ENCODE measurements at regions not wholly inside any gene's neighbourhood (a gene's known extent, or its start where the extent isn't known, plus 50 kb on each side); places are given as distances from the start of the nearest gene placed in this dataset.

- DNase-seq (ENCODE audit: low read depth in 1 of 2, low spot score in 2 of 2), result no peak
- no peaks in the 10 kb centered on the region for H3K23me2 ChIP-seq (ENCODE audit: low read depth, low read length)
- no peak overlapping the region for H3K9ac ChIP-seq (replicated peaks in 1 of 4; ENCODE audit: extremely low read depth in 1 of 4, low read depth in 3 of 4, low read length in 3 of 4)
- peaks cover 0 to 1% (median 0%) of the 10 kb centered on the region in 4 experiments; a peak in 1 of 7 replicates for H3K27me3 ChIP-seq (replicated peaks in 1 of 4; ENCODE audit: control insufficient read depth in 3 of 4, extremely low read depth in 1 of 4, insufficient read depth in 3 of 4, low read length in 3 of 4)
- H3K18ac ChIP-seq (ENCODE audit: extremely low read depth, low read length), result no peak overlapping the region
- H4K5ac ChIP-seq (ENCODE audit: insufficient read length, low read depth, low read length), result no peak overlapping the region
- H3K4me3 ChIP-seq (ENCODE audit: extremely low read depth in 1 of 4, insufficient read depth in 2 of 4, low read depth in 3 of 4, low read length in 4 of 4), result no peak overlapping the region
- H3K79me2 ChIP-seq (ENCODE audit: control insufficient read depth in 1 of 2, insufficient read depth in 2 of 2, low read length in 2 of 2), result no peaks in the 10 kb centered on the region
- no peak overlapping the region for H3K4ac ChIP-seq (replicated peaks; ENCODE audit: insufficient read length, low read depth, low read length)
- H4K91ac ChIP-seq (replicated peaks; ENCODE audit: insufficient read length, low read length), result no peak overlapping the region
- H2BK12ac ChIP-seq (ENCODE audit: low read depth, low read length), result no peak overlapping the region
- H3K4me1 ChIP-seq (replicated peaks in 1 of 4; ENCODE audit: control insufficient read depth in 3 of 4, insufficient read depth in 4 of 4, low read length in 3 of 4), result peaks cover 0 to 6% (median 1%) of the 10 kb centered on the region in 4 experiments; a peak in 2 of 7 replicates
- TF ChIP-seq ATF3 (IDR thresholded peaks at IDR 0.05; ENCODE audit: insufficient read depth, low read depth, low read length) (no peak), POLR2A (IDR thresholded peaks at IDR 0.05; ENCODE audit: control extremely low read depth in 1 of 2, low read depth in 2 of 2, low read length in 2 of 2) (no peak), BACH1 (IDR thresholded peaks at IDR 0.05; ENCODE audit: low read length) (no peak), E2F6 (IDR thresholded peaks at IDR 0.05) (no peak), POLR2AphosphoS5 (IDR thresholded peaks at IDR 0.05; ENCODE audit: low read depth, low read length) (no peak), EZH2 (IDR thresholded peaks at IDR 0.05; ENCODE audit: low read depth, low read length, severe bottlenecking) (no peak)
- no peak overlapping the region for H2BK120ac ChIP-seq (replicated peaks; ENCODE audit: low read depth, low read length)
- no peak overlapping the region for H2AK5ac ChIP-seq (ENCODE audit: low read depth, low read length)
- ChIA-PET POLR2A (ENCODE audit: partially characterized antibody) (no interaction called here), CTCF (ENCODE audit: partially characterized antibody) (interaction anchor here (0.7 kb wide), 1 partner anchor 352 kb away, joined by 3 read pairs; no protein-coding TSS in a partner anchor)
- no peak overlapping the region for H4K8ac ChIP-seq (ENCODE audit: extremely low read depth, insufficient read depth, low read length)
- H2BK5ac ChIP-seq (ENCODE audit: low read depth, low read length), result no peak overlapping the region
- no peak overlapping the region for H3K23ac ChIP-seq (ENCODE audit: insufficient read length)
- no peaks in the 10 kb centered on the region for H3K9me3 ChIP-seq (ENCODE audit: insufficient read depth in 2 of 2, low read depth in 1 of 2, low read length in 1 of 2)
- no peak overlapping the region for H2BK15ac ChIP-seq (ENCODE audit: low read length)
- no peak overlapping the region for H2AFZ ChIP-seq (ENCODE audit: low read length)
- no peak overlapping the region for H3K4me2 ChIP-seq (ENCODE audit: insufficient read depth in 1 of 2, low read depth in 2 of 2, low read length in 2 of 2)
- no peak overlapping the region for H2BK20ac ChIP-seq (ENCODE audit: low read length)
- WGBS, 2 experiments (ENCODE audit: extremely low coverage in 1 of 2, insufficient coverage in 1 of 2, insufficient read length in 1 of 2, insufficient replicate concordance in 2 of 2, low coverage in 1 of 2, low lambda C conversion rate in 2 of 2, missing lambda C conversion rate in 1 of 2), result 93% methylated on average over 3 of the region's 3 CpGs; no CpG with 5 or more reads in 1 of the 2 experiments
- no peaks in the 10 kb centered on the region for H3K36me3 ChIP-seq (ENCODE audit: control insufficient read depth in 2 of 4, insufficient read depth in 4 of 4, low read length in 3 of 4)
- no peaks in the 10 kb centered on the region for H3K79me1 ChIP-seq (ENCODE audit: low read depth, low read length)
- H3K14ac ChIP-seq (ENCODE audit: insufficient read length), result no peak overlapping the region
- H3K27ac ChIP-seq (ENCODE audit: low read depth, low read length), result no peak overlapping the region
- H3K56ac ChIP-seq (replicated peaks; ENCODE audit: insufficient read length, low read depth, low read length), result no peak overlapping the region
- no peaks in the 10 kb centered on the region for H4K20me1 ChIP-seq (replicated peaks in 1 of 2; ENCODE audit: control insufficient read depth in 1 of 2, insufficient read depth in 2 of 2, low read length in 2 of 2)
- no peak for FAIRE-seq
These were observed 1194.3 kb upstream of the TENM4 start for GRCh38 chr11:80635178-80635577.

All from H1 (cell line).